ENCODE measurements at regions not wholly inside any gene's neighbourhood (a gene's known extent, or its start where the extent isn't known, plus 50 kb on each side); places are given as distances from the start of the nearest gene placed in this dataset.
A peak's percentile ranks its signal among the peaks of the same experiment; 100 is the strongest.
"Not testable (repeated sequence)": the region's sequence is repeated elsewhere in the genome, so short reads cannot be mapped to it uniquely, and the experiment has no call there.

DNA sequence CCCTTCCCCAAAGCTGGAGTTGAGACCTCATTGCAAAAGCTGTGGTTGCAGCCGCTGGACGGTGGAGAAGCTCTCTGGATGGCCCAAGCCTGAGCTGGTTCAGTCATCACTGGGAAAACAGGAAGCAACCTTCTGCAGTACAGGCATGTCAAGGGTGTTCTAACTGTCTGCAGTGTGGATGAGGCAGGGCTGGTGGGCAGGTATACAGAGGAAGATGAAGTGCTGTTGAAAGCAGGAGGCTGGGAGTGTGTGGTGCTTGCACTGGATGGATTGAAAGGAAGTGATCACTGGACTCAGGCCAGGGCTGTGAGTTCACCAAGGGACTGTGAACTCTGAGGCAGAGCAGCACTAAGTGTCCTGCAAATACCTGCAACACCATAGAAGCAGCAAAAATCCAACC, 89.0 kb upstream of the NOX3 start:
- DNase-seq: no peak

DNA sequence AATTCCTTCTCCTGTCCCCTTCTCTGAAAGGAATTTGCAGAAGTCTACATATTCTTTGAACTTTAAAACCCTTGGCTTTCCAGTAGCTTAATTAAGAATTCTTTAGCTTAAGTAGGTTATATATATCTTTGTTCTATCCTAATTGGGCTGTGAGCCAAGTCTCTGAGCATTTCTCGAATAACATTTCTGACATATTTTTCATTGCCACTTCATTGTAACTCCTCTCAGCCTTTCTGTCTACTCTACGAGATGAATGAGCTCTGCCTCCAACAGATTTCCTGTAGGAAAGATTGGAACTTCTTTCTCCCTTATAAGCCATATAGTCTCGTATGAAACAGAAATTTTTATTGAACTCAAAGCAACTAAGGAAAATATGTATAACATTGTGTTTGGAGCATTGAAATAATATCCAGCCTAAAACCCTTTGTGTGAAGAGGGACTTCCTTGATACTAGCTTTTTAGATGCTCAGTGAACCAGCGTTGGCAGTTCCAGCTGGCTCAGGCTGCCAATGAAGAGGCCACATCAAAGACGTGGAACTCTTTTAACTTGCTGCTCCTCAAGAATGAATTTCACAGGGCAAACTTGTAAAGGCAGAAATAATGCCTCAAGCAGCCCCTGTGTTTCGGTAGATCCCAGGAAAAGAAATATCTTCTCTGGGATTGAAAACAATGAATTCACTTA, 87.7 kb upstream of the NOX3 start:
- DNase-seq: no peak

DNA sequence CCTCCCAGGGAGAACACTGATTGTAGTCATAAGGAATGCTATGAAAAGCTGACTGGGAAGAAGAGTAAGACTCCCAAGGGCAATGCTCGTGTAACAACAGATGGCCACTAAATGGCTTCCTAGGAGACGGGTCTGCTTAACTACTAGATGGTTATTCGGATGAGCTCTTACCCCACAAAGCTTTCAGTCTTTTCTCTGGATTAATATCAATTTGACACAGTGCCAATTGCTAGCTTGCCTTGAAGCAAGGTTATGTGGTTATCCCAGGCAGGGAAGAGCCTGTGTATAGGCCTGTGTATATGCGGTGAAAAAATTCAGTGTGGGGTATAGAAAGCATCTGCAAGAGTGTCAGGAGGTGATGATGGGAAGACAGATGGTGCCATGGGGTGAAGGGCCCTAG, 86.4 kb upstream of the NOX3 start:
- DNase-seq: no peak

- no peak for DNase-seq
These were observed 83.2 kb upstream of the NOX3 start for GRCh38 chr6:155538708-155539390.

DNA sequence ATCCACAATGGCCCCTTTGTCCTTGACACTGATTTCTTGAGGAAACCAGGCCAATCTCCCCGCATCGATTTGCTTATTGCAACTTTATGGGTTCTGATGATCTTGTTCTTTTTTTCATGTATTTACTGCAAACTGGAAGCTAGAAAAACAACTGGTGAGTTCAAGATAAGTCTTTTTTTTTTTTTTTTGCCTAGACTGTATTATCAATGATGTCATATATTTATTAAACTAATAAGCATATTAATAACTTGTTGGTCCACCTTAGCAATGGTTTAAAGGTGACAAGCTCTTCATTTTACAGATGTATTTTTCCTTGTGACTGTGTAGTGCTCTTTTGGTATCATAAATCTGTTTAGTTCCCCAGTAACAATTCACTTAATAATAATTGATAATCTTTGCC, 79.0 kb upstream of the NOX3 start:
- no peak for DNase-seq

GRCh38 chr6:155530219-155530834, 74.7 kb upstream of the NOX3 start:
- DNase-seq: peak; percentile 63

DNA sequence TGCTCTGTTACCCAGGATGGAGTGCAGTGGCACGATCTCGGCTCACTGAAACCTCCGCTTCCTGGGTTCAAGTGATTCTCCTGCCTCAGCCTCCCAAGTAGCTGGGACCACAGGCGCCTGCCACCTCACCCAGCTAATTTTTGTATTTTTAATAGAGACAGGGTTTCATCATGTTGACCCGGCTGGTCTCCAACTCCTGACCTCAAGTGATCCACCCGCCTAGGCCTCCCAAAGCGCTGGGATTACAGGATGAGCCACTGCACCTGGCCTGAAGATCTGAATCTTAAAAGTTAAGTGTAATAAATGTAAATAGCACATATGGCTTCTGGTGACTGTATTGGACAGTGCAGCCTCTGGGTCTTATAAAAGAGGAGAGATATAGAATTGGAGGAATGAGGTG, 74.2 kb upstream of the NOX3 start:
- DNase-seq: not testable (repeated sequence)

DNA sequence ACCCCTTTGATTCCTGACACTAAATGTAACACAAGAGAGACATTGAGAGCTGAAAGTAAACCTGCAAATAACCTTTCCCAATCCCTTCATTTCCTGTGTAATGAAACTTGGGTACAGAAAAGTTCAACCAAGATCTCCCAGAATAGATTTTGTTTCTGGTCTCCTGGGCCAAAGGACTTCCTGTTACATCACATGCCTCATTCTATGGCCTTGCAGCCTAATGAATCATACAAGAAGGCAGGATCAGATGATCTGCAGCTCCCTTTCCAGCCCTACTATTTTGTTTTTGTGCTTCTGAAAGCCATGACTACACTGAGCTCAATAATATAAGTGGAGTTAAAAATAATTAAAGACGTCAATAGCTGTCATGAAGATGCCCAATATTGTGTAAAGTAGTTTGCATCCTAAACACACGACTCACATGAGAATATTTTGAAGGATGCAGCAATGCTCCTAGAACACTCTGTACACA, 73.4 kb upstream of the NOX3 start:
- peak; percentile 53 for DNase-seq

DNA sequence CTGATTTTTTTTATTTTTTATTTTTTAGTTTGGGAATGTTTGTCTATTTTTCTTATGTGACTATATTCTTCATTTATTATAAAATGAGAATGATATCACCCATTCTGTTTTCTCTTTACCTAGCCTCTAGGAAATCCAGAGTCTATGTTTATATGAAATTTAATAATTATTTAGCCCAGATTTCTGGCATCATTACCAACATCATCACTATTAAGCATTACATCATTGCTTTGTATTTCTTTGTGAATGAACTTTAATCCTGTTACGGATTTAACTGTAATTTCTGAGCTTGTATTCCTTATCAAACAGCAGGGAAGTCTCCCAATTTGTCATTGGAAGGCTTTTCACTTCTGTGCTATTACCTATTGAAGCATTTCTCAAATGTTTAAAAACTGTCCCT, 72.7 kb upstream of the NOX3 start:
- DNase-seq: no peak

DNA sequence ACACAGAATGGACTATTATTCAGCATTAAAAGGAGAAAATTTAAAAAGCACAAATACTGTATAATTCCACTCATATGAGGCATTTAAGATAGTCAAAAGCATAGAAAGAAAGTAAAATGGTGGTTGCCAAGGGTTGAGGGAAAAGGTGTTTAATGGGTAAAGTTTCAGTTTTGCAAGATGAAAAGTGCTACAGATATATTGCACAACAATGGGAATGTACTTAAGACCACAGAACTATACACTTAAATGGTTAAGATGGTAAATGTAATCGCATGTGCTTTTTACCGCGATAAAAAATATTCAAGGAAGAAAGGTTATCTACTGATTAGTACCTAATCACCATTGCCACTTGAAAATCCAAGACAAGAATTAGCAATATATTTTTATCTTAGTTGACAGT, 71.8 kb upstream of the NOX3 start:
- DNase-seq: no peak

DNA sequence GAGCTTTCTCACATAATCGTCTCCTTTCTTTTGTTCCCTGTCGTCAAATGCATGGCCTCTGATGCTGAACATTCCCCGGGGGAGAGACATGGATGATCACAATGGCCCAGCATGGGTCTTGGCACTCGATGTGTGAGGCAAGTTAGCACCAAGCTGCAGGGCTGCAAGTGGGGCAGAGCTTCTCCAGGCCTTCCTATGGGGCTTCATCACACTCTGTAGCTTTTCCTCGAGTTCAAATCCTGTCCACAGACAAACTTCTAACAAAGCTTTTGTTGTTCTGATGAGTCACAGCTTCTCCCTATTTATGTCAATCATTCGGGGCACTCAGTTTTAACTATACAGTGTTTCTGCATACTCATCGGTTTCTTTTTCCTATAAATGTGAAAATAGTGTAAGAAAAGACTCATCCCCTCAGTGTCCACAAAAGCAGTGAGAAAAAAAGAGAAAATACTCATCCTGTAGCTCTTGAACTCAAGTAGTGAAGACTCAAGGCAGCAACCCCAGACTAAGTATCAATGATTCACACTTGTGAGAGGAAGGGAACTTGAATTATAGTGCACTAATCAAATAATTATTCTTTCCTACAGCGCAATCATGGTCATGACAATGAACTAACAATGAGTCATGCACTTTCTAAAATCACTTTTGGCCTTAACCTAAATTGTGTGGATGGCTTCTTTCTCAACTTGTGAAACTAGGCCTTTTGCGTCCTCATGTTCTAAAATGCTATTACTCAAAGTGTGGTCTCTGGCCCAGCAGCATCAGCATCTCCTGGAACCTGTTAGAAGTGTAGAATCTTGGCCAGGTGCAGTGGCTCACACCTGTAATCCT, 68.4 kb upstream of the NOX3 start:
- no peak for DNase-seq

DNA sequence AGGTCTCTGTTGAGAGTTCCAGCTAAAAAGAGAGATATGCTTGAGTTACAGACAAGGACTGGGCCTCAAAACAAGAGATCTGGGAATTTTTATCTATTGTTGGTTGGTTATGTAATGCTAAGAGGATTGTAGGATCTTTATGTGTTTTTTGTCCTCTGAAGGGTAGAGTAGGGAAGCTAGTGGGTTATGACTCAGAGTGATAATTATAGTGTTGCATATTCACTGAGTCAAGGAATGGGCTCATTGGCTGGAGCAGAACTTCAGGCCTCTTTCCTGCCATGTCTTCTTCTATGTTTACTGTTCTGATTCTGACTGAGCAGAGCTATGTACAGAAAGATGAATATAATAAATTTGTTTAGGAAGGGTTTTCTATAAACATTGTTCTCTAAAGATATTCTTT, 66.1 kb upstream of the NOX3 start:
- no peak for DNase-seq

DNA sequence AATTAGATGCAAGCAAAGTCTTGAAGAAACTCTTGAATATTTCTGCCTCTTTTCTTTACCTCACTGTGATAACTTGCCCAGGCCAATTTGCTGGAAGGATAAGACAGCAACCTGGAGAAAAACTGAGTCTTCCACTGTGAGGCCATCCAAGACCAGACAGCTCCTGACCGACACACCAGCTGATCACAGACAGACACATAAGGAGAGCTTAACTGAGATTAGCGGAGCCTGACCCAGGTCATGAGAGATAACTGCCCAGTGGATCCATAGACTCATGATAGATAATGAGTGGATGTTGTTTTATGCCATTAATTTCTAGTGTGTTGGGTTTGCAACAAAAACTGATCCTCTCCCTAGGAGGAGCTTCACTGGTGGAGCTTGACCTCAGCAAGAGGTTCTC, 64.4 kb upstream of the NOX3 start:
- DNase-seq: no peak

GRCh38 chr6:155519176-155519738, 63.6 kb upstream of the NOX3 start:
- DNase-seq: no peak

GRCh38 chr6:155517294-155517693, 61.7 kb upstream of the NOX3 start:
- no peak for DNase-seq

- no peak for DNase-seq
These were observed 55.2 kb upstream of the NOX3 start for GRCh38 chr6:155510879-155511278.

GRCh38 chr6:155509743-155510475, 54.3 kb upstream of the NOX3 start:
- DNase-seq: no peak

DNA sequence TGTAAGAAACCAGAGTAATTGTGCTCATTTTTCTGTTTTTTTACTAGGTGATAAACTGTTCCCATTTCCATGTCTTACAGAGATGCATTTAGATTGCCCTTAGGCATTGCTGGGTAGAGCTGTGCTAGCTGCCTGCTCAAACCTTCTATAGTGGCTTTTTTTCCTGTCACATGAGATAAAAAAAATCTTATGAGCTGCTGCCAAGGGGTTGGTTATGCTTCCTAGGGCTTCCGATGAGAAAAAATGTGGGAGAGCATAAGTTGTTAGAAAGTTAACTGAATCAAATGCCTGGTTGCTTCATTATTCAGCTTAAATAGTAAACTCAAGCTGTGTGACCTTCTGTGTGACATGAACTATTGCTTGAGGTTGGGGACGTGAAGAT, 50.0 kb upstream of the NOX3 start:
- DNase-seq: no peak

Data from OCI-M1 (cell line).